ENCODE measurements at regions not wholly inside any gene's neighbourhood (a gene's known extent, or its start where the extent isn't known, plus 50 kb on each side); places are given as distances from the start of the nearest gene placed in this dataset.
"Not testable (repeated sequence)": the region's sequence is repeated elsewhere in the genome, so short reads cannot be mapped to it uniquely, and the experiment has no call there.

DNA sequence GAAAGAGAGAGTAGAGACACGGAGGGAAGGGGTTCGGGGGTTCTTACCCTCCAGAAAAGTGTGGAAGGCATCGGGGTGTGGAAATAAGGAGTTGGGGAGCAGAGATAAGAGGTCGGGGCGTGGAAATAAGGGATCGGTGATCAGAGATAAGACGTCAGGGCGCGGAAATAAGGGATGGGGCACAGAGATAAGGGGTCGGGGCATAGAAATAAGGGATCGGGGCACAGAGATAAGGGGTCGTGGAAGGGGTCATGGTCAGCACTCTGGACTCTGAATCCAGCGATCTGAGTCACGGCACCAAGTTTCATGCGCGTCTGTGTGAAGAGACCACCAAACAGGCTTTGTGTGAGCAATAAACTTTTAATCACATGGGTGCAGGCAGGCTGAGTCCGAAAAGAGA is 119.1 kb downstream of the PCDH10 start:
- no peak overlapping the region for H3K4me3 ChIP-seq (ENCODE audit: insufficient read length, low read depth)
- no peak for DNase-seq (ENCODE audit: low read depth, low spot score)
- H3K36me3 ChIP-seq (ENCODE audit: insufficient read depth, insufficient read length, low read length) = no peaks in the 10 kb centered on the region
- H3K9me3 ChIP-seq (ENCODE audit: insufficient read depth, low read length) = no peaks in the 10 kb centered on the region
- no peaks in the 10 kb centered on the region for H3K27me3 ChIP-seq (ENCODE audit: insufficient read depth, insufficient read length)
- TF ChIP-seq YY1 (IDR thresholded peaks at IDR 0.05; ENCODE audit: insufficient read depth, insufficient read length) = no peak
- no peaks in the 10 kb centered on the region for H3K4me1 ChIP-seq (ENCODE audit: insufficient read depth, insufficient read length)
- H3K9ac ChIP-seq (ENCODE audit: insufficient read length, low read depth) = no peak overlapping the region

DNA sequence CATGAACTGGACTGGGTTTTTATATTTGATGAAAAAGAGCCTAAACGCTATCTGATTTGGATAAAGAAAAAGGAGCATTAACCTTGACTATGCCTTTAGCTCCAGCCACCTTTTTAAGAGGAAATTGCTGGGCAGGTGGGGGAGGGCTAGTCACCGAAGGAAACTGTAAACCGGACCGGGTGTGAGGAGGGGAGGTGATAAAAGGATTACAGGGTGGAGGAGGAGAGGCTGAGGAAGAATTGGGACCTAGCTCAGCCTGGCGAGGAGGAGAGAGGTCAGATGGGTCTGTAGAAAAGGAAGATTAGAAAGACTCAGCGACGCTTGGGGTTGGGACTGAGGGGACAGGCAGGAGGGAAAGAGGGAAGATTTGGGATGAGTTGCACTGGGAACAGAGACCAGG is 118.4 kb downstream of the PCDH10 start:
- not testable (repeated sequence) for H3K27me3 ChIP-seq (ENCODE audit: insufficient read depth, insufficient read length); H3K9me3 ChIP-seq (ENCODE audit: insufficient read depth, low read length); H3K36me3 ChIP-seq (ENCODE audit: insufficient read depth, insufficient read length, low read length); DNase-seq (ENCODE audit: low read depth, low spot score); H3K4me1 ChIP-seq (ENCODE audit: insufficient read depth, insufficient read length); H3K9ac ChIP-seq (ENCODE audit: insufficient read length, low read depth); H3K4me3 ChIP-seq (ENCODE audit: insufficient read length, low read depth)

DNA sequence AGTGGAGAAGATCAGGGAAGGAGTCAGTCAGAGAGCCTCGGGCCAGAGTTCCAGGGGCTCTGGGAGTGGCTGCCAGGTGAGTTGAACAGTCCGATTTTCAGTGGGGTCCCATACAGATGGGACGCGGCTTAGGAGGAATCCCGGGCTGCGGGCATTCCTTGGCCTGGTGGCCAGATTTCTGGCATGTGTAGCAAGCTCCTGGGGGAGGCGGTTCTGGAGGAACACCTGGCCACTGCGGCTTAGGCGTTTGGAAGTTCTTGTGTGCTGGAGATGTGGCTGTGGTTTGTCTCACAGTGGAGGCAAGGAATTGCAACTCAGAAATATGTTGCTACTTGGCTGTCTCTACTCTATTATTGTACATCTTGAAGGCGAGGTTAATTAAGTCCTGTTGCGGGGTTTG is 117.9 kb downstream of the PCDH10 start:
- not testable (repeated sequence) for H3K36me3 ChIP-seq (ENCODE audit: insufficient read depth, insufficient read length, low read length); H3K4me1 ChIP-seq (ENCODE audit: insufficient read depth, insufficient read length); H3K27me3 ChIP-seq (ENCODE audit: insufficient read depth, insufficient read length); H3K4me3 ChIP-seq (ENCODE audit: insufficient read length, low read depth); DNase-seq (ENCODE audit: low read depth, low spot score); H3K9me3 ChIP-seq (ENCODE audit: insufficient read depth, low read length); H3K9ac ChIP-seq (ENCODE audit: insufficient read length, low read depth)

DNA sequence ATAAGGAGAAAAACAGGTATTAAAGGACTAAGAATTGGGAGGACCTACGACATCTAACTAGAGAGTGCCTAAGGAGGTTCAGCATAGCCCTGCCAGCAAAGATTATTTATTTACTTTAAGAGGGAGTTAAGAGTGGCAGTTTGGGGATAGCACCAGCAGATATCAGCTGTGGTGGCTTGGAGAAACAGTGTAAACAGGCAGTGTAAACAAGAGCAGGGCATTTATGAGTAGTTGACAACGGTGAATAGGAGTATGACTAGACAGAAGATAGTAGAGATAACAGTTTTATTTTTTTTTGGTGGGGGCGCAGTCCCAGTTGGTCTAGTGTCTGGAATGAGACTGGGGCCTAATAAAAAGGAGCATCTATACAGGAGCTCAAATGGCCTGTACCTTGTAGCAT is 115.2 kb downstream of the PCDH10 start:
- H3K36me3 ChIP-seq (ENCODE audit: insufficient read depth, insufficient read length, low read length); H3K4me3 ChIP-seq (ENCODE audit: insufficient read length, low read depth); H3K9ac ChIP-seq (ENCODE audit: insufficient read length, low read depth); H3K4me1 ChIP-seq (ENCODE audit: insufficient read depth, insufficient read length); DNase-seq (ENCODE audit: low read depth, low spot score); H3K27me3 ChIP-seq (ENCODE audit: insufficient read depth, insufficient read length); H3K9me3 ChIP-seq (ENCODE audit: insufficient read depth, low read length): not testable (repeated sequence)

DNA sequence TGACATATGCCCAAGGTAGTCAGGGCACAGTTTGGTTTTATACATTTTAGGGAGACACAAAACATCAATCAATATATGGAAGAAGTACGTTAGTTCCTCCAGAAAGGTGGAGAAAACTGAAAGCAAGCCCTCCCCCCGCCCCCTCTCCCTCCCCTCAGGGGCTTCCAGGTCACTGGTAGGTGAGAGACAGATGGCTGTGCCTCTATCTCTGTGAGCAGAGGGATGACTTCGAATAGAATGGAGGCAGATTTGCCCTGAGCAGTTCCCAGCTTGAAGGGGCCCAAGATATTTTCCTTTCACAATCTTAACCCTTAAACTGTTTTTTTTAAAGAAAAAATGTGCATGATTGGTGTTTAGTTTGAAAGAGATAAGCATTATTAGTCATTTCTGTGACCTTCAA is 114.0 kb downstream of the PCDH10 start:
- no peak overlapping the region for H3K4me3 ChIP-seq (ENCODE audit: insufficient read length, low read depth)
- DNase-seq (ENCODE audit: low read depth, low spot score) = no peak
- TF ChIP-seq SUZ12 (IDR thresholded peaks at IDR 0.05; ENCODE audit: extremely low read depth, insufficient read depth, insufficient read length) (no peak), YY1 (IDR thresholded peaks at IDR 0.05; ENCODE audit: insufficient read depth, insufficient read length) (no peak), ZNF274 (IDR thresholded peaks at IDR 0.05; ENCODE audit: low read depth, low read length) (no peak)
- H3K4me1 ChIP-seq (ENCODE audit: insufficient read depth, insufficient read length) = no peaks in the 10 kb centered on the region
- no peaks in the 10 kb centered on the region for H3K27me3 ChIP-seq (ENCODE audit: insufficient read depth, insufficient read length)
- H3K9me3 ChIP-seq (ENCODE audit: insufficient read depth, low read length) = no peaks in the 10 kb centered on the region
- H3K36me3 ChIP-seq (ENCODE audit: insufficient read depth, insufficient read length, low read length) = no peaks in the 10 kb centered on the region
- no peak overlapping the region for H3K9ac ChIP-seq (ENCODE audit: insufficient read length, low read depth)

DNA sequence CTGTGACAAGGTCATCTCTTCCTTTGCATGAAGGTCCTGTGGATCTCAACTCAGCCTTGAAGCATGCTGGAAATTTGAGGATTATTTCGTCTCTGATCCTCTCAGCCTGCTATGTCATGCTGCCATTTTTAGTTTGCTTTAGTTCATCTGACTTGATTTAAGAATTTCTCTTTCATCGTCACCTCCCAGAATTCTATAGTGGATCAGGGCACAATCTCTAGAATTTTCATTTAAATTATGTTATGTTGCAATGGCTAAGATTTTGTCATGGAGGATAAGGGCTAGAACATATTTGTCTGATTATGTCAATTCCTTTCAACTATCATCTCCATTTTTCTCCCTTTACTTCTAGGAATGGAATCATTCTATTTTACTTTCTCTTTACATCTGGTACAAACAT is 98.8 kb downstream of the PCDH10 start:
- Histone ChIP-seq H3K9me3 (ENCODE audit: insufficient read depth, low read length) (no peaks in the 10 kb centered on the region), H3K4me1 (ENCODE audit: insufficient read depth, insufficient read length) (no peaks in the 10 kb centered on the region), H3K4me3 (ENCODE audit: insufficient read length, low read depth) (no peak overlapping the region), H3K27me3 (ENCODE audit: insufficient read depth, insufficient read length) (no peaks in the 10 kb centered on the region), H3K9ac (ENCODE audit: insufficient read length, low read depth) (no peak overlapping the region), H3K36me3 (ENCODE audit: insufficient read depth, insufficient read length, low read length) (no peaks in the 10 kb centered on the region)
- TF ChIP-seq SUZ12 (IDR thresholded peaks at IDR 0.05; ENCODE audit: extremely low read depth, insufficient read depth, insufficient read length) (no peak), ZNF274 (IDR thresholded peaks at IDR 0.05; ENCODE audit: low read depth, low read length) (no peak)
- DNase-seq (ENCODE audit: low read depth, low spot score) = no peak

DNA sequence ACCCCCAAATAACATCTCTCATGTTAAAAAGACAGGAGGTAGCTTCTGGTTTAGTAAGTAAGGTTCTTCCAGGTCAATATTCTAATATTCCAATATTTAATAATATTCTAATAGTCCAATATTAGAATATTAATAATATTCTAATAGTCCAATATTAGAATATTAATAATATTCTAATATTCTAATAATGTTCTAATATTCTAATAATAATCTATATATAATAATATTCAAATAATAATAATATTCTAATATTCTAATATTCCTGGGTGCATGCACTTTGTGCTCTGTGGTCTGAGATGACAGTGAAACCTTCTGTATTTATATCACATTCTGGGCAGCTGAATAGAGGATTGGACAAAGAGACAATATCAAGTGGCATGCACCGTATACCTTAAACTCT is 96.1 kb downstream of the PCDH10 start:
- H3K9ac ChIP-seq (ENCODE audit: insufficient read length, low read depth) = no peak overlapping the region
- no peak overlapping the region for H3K4me3 ChIP-seq (ENCODE audit: insufficient read length, low read depth)
- H3K4me1 ChIP-seq (ENCODE audit: insufficient read depth, insufficient read length) = no peaks in the 10 kb centered on the region
- no peaks in the 10 kb centered on the region for H3K36me3 ChIP-seq (ENCODE audit: insufficient read depth, insufficient read length, low read length)
- TF ChIP-seq ZNF274 (IDR thresholded peaks at IDR 0.05; ENCODE audit: low read depth, low read length) = no peak
- no peak for TF ChIP-seq SUZ12 (IDR thresholded peaks at IDR 0.05; ENCODE audit: extremely low read depth, insufficient read depth, insufficient read length)
- no peak for TF ChIP-seq YY1 (IDR thresholded peaks at IDR 0.05; ENCODE audit: insufficient read depth, insufficient read length)
- H3K27me3 ChIP-seq (ENCODE audit: insufficient read depth, insufficient read length) = no peaks in the 10 kb centered on the region
- H3K9me3 ChIP-seq (ENCODE audit: insufficient read depth, low read length) = no peaks in the 10 kb centered on the region
- no peak for DNase-seq (ENCODE audit: low read depth, low spot score)
